Right lobe of liver (tissue), 4 donors: ENCODE measurements at regions not wholly inside any gene's neighbourhood (a gene's known extent, or its start where the extent isn't known, plus 50 kb on each side); places are given as distances from the start of the nearest gene placed in this dataset.

Source experiments
- CTCF ChIP-seq, 4 donors: fragments of 200-600 bp in 3 of 4; fragments of 450-650 bp in 1 of 4; IDR thresholded peaks; one replicate each; pipeline versions ENCODE4 v1.5.1 to v1.8.0; 2016 to 2022; ENCODE audit warnings: antibody characterized with exemption in 4 of 4, mild to moderate bottlenecking in 2 of 4
- POLR2A ChIP-seq: fragments of 450-650 bp; IDR thresholded peaks from one replicate; pipeline ENCODE4 v1.6.1; 2017; ENCODE audit warnings: antibody characterized with exemption, mild to moderate bottlenecking
- donor health status: DM: no; HTN: no; CAD: no.
- donor health status: DM: no; HTN: no; CAD: no.
- donor health status: DM: no; HTN: yes; CAD: no.

GRCh38 chr1:186609183-186609582 lies 71.0 kb downstream of the PTGS2 start:
- TF ChIP-seq CTCF (IDR thresholded peaks at IDR 0.05), result no peak
- TF ChIP-seq POLR2A, result no peak
